ENCODE measurements at regions not wholly inside any gene's neighbourhood (a gene's known extent, or its start where the extent isn't known, plus 50 kb on each side); places are given as distances from the start of the nearest gene placed in this dataset.

- peak; percentile 72 for DNase-seq (ENCODE audit: low spot score)
Observed at GRCh38 chr10:3482200-3482993, 302.6 kb downstream of the KLF6 start.

- DNase-seq (ENCODE audit: low spot score), result no peak
Observed at GRCh38 chr10:3481496-3481895, 303.5 kb downstream of the KLF6 start.

- DNase-seq (ENCODE audit: low spot score), result no peak
Observed at GRCh38 chr10:3480990-3481315, 304.1 kb downstream of the KLF6 start.

- no peak for DNase-seq (ENCODE audit: low spot score)
Observed at GRCh38 chr10:3480281-3480989, 304.6 kb downstream of the KLF6 start.

- DNase-seq (ENCODE audit: low spot score), result no peak
Observed at GRCh38 chr10:3478632-3479240, 306.2 kb upstream of the PITRM1 start.

- DNase-seq (ENCODE audit: low spot score), result no peak
Observed at GRCh38 chr10:3478153-3478552, 305.6 kb upstream of the PITRM1 start.

- no peak for DNase-seq (ENCODE audit: low spot score)
Observed at GRCh38 chr10:3477683-3478082, 305.1 kb upstream of the PITRM1 start.

GRCh38 chr10:3476640-3477448 lies 304.3 kb upstream of the PITRM1 start:
- DNase-seq (ENCODE audit: low spot score), result no peak

GRCh38 chr10:3476186-3476585 lies 303.6 kb upstream of the PITRM1 start:
- DNase-seq (ENCODE audit: low spot score), result no peak

- DNase-seq (ENCODE audit: low spot score), result no peak
Observed at GRCh38 chr10:3475367-3475766, 302.8 kb upstream of the PITRM1 start.

GRCh38 chr10:3474266-3474665 lies 301.7 kb upstream of the PITRM1 start:
- no peak for DNase-seq (ENCODE audit: low spot score)

- DNase-seq (ENCODE audit: low spot score), result no peak
Observed at GRCh38 chr10:3473271-3473670, 300.7 kb upstream of the PITRM1 start.

- no peak for DNase-seq (ENCODE audit: low spot score)
Observed at GRCh38 chr10:3472287-3473051, 299.9 kb upstream of the PITRM1 start.

GRCh38 chr10:3471927-3472286 lies 299.3 kb upstream of the PITRM1 start:
- DNase-seq (ENCODE audit: low spot score), result no peak

- DNase-seq (ENCODE audit: low spot score), result no peak
Observed at GRCh38 chr10:3471472-3471871, 298.9 kb upstream of the PITRM1 start.

GRCh38 chr10:3470191-3470590 lies 297.6 kb upstream of the PITRM1 start:
- DNase-seq (ENCODE audit: low spot score), result no peak

GRCh38 chr10:3469639-3470020 lies 297.0 kb upstream of the PITRM1 start:
- no peak for DNase-seq (ENCODE audit: low spot score)

- no peak for DNase-seq (ENCODE audit: low spot score)
Observed at GRCh38 chr10:3468919-3469638, 296.5 kb upstream of the PITRM1 start.

GRCh38 chr10:3467052-3467951 lies 294.7 kb upstream of the PITRM1 start:
- DNase-seq (ENCODE audit: low spot score), result no peak

GRCh38 chr10:3465406-3465891 lies 292.9 kb upstream of the PITRM1 start:
- no peak for DNase-seq (ENCODE audit: low spot score)

Data from NAMALWA (cell line).